Gastroesophageal sphincter (tissue), 4 donors: ENCODE measurements at regions not wholly inside any gene's neighbourhood (a gene's known extent, or its start where the extent isn't known, plus 50 kb on each side); places are given as distances from the start of the nearest gene placed in this dataset.
"Not testable (repeated sequence)": the region's sequence is repeated elsewhere in the genome, so short reads cannot be mapped to it uniquely, and the experiment has no call there.

Experiments
- ATAC-seq: fragments of 150-250 bp; one replicate; pipeline ENCODE4 v1.9.1; 2016; ENCODE audit warnings: mild to moderate bottlenecking, moderate library complexity
- H3K27ac ChIP-seq, 4 donors: fragments of 200-600 bp; sonication (generic) in 3 of 4; 1 replicate in 3 of 4; 2 replicates in 1 of 4; pipeline ENCODE4 v1.5.1; 2016 to 2019
- H3K27me3 ChIP-seq: fragments of 200-600 bp; sonication (generic); one replicate; pipeline ENCODE4 v1.5.1; 2019
- H3K36me3 ChIP-seq, 2 donors: fragments of 200-600 bp; sonication (generic); one replicate each; pipeline ENCODE4 v1.5.1; 2019; ENCODE audit warnings: control low read depth in 1 of 2
- H3K4me1 ChIP-seq, 3 donors: fragments of 200-600 bp; sonication (generic); 1 replicate in 2 of 3; 2 replicates in 1 of 3; pipeline ENCODE4 v1.5.1; 2016 to 2019; ENCODE audit warnings: control low read depth in 2 of 3
- H3K4me3 ChIP-seq, 2 donors: fragments of 200-600 bp; sonication (generic); one replicate each; pipeline ENCODE4 v1.5.1; 2019; ENCODE audit warnings: mild to moderate bottlenecking in 1 of 2, moderate library complexity in 1 of 2
- H3K9me3 ChIP-seq, 3 donors: fragments of 200-600 bp; sonication (generic); one replicate each; pipeline ENCODE4 v1.5.1; 2017 to 2019; ENCODE audit warnings: control low read depth in 2 of 3
- CTCF ChIP-seq, 4 experiments: fragments of 200-600 bp in 2 of 4; fragments of 450-650 bp in 2 of 4; sonication (generic) in 1 of 4; IDR thresholded peaks; one replicate each; pipeline ENCODE4 v1.5.1; 2017 to 2019; ENCODE audit warnings: antibody characterized with exemption in 4 of 4, mild to moderate bottlenecking in 2 of 4, moderate library complexity in 2 of 4
- EP300 ChIP-seq: sonication (generic); formaldehyde crosslinking; IDR thresholded peaks from one replicate; pipeline ENCODE4 v1.6.1; 2017; ENCODE audit warnings: antibody characterized with exemption, mild to moderate bottlenecking
- POLR2A ChIP-seq, 2 donors: fragments of 450-650 bp; IDR thresholded peaks; one replicate each; pipeline ENCODE4 v1.6.1; 2017; ENCODE audit warnings: antibody characterized with exemption in 2 of 2, mild to moderate bottlenecking in 2 of 2, moderate library complexity in 1 of 2
- POLR2AphosphoS5 ChIP-seq: sonication (generic); formaldehyde crosslinking; IDR thresholded peaks from one replicate; pipeline ENCODE4 v1.6.1; 2017; ENCODE audit warnings: antibody characterized with exemption
- WGBS, 2 donors: methylation state at CpG; one replicate each; pipeline ENCODE4 v1.1.5; 2018; ENCODE audit warnings: low coverage in 1 of 2; 5-methylcytosine and 5-hydroxymethylcytosine counted together

- Histone ChIP-seq H3K4me3 (no peak overlapping the region), H3K36me3 (no peaks in the 10 kb centered on the region), H3K9me3 (peaks cover 0 to 15% (median 0%) of the 10 kb centered on the region in 3 donors), H3K27ac (no peak overlapping the region), H3K4me1 (no peaks in the 10 kb centered on the region), H3K27me3 (no peaks in the 10 kb centered on the region)
- ATAC-seq, result no peak
- TF ChIP-seq POLR2A (IDR thresholded peaks at IDR 0.05), result no peak
- no peak for TF ChIP-seq CTCF (IDR thresholded peaks at IDR 0.05)
These were observed 169.4 kb downstream of the CPEB2 start for GRCh38 chr4:15171725-15172124.

- WGBS, 2 donors, result 72 to 87% methylated on average over 4 of the region's 4 CpGs
- Histone ChIP-seq H3K27me3 (no peaks in the 10 kb centered on the region), H3K4me3 (no peak overlapping the region), H3K27ac (no peak overlapping the region), H3K36me3 (no peaks in the 10 kb centered on the region), H3K4me1 (no peaks in the 10 kb centered on the region), H3K9me3 (peaks cover 0 to 15% (median 0%) of the 10 kb centered on the region in 3 donors)
- ATAC-seq, result no peak
- TF ChIP-seq CTCF (IDR thresholded peaks at IDR 0.05) (no peak), POLR2AphosphoS5 (no peak), POLR2A (IDR thresholded peaks at IDR 0.05) (no peak), EP300 (no peak)
These were observed 171.0 kb downstream of the CPEB2 start for GRCh38 chr4:15173251-15173650.

GRCh38 chr4:15174168-15174567, 171.9 kb downstream of the CPEB2 start:
- H3K27ac ChIP-seq, H3K27me3 ChIP-seq, H3K4me3 ChIP-seq, H3K36me3 ChIP-seq, ATAC-seq, H3K4me1 ChIP-seq: not testable (repeated sequence)
- peaks cover 0 to 15% (median 0%) of the 10 kb centered on the region in 3 donors for H3K9me3 ChIP-seq
- WGBS, 2 donors, result 50% methylated on average over 4 of the region's 16 CpGs; no CpG with 5 or more reads in 1 of the 2 donors

GRCh38 chr4:15179842-15180241, 177.6 kb downstream of the CPEB2 start:
- 88 to 100% methylated on average over 1 to 2 of the region's 2 CpGs for WGBS, 2 donors
- H3K4me3 ChIP-seq, H3K4me1 ChIP-seq, ATAC-seq, H3K27ac ChIP-seq, H3K9me3 ChIP-seq, H3K27me3 ChIP-seq, H3K36me3 ChIP-seq: not testable (repeated sequence)

- Histone ChIP-seq H3K4me1 (no peaks in the 10 kb centered on the region), H3K4me3 (no peak overlapping the region), H3K27me3 (no peaks in the 10 kb centered on the region), H3K27ac (no peak overlapping the region), H3K9me3 (no peaks in the 10 kb centered on the region), H3K36me3 (no peaks in the 10 kb centered on the region)
- WGBS, 2 donors, result 54 to 71% methylated on average over 3 of the region's 3 CpGs
- no peak for TF ChIP-seq POLR2AphosphoS5
- TF ChIP-seq EP300, result no peak
- TF ChIP-seq POLR2A (IDR thresholded peaks at IDR 0.05), result no peak
- TF ChIP-seq CTCF (IDR thresholded peaks at IDR 0.05), result no peak
- ATAC-seq, result no peak
These were observed 180.4 kb downstream of the CPEB2 start for GRCh38 chr4:15182600-15183220.

- no peaks in the 10 kb centered on the region for H3K4me1 ChIP-seq
- H3K27ac ChIP-seq, result no peak overlapping the region
- TF ChIP-seq POLR2A (IDR thresholded peaks at IDR 0.05) (no peak), CTCF (IDR thresholded peaks at IDR 0.05) (no peak), EP300 (no peak), POLR2AphosphoS5 (no peak)
- H3K4me3 ChIP-seq, result no peak overlapping the region
- no peaks in the 10 kb centered on the region for H3K27me3 ChIP-seq
- no peaks in the 10 kb centered on the region for H3K36me3 ChIP-seq
- ATAC-seq, result no peak
- 52 to 69% methylated on average over 5 of the region's 5 CpGs for WGBS, 2 donors
- no peaks in the 10 kb centered on the region for H3K9me3 ChIP-seq
These were observed 183.9 kb downstream of the CPEB2 start for GRCh38 chr4:15186149-15186548.
